Fibroblast of skin of right biceps (primary cell): ENCODE measurements at regions not wholly inside any gene's neighbourhood (a gene's known extent, or its start where the extent isn't known, plus 50 kb on each side); places are given as distances from the start of the nearest gene placed in this dataset.
"Not testable (repeated sequence)": the region's sequence is repeated elsewhere in the genome, so short reads cannot be mapped to it uniquely, and the experiment has no call there.

Experiments used
- DNase-seq: peaks from one replicate; pipeline ENCODE4 v3.0.0-alpha.2; 2013

DNA sequence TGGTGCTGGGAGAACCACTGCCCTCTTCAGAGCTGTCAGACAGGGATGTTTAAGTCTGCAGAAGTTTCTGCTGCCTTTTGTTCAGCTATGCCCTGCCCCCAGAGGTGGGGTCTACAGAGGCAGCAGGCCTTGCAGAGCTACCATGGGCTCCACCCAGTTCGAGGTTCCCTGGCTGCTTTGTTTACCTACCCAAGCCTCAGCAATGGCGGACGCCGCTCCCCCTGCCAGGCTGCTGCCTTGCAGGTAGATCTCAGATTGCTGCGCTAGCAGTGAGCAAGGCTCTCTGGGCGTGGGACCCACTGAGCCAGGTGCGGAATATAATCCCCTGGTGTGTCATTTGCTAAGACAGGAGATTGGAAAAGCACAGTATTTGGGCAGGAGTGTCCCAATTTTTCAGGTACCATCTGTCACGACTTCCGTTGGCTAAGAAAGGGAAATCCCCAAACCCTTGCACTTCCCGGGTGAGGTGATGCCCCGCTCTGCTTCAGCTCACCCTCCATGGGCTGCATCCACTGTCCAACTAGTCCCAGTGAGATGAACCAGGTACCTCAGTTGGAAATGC, 1415.5 kb downstream of the GRIK2 start:
- not testable (repeated sequence) for DNase-seq

DNA sequence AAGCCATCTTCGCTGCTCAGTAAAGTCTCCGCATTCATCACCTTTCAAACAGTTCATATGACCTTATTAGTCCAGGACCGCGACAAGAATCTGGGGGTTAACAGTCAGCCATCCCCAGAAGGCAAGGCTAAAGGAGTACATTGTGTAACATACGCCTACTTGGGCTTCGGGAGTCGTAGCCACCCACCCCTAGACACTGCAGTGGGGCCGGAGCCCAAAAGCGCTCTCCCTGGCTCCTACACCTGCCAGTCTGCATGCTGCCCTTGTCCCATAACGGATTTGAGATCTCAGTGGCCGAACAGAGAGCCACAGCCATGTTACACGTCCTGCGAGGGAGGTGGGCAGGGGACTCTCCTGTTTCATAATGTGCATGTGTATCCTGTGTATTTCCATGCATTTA, 1405.5 kb downstream of the GRIK2 start:
- DNase-seq = no peak

DNA sequence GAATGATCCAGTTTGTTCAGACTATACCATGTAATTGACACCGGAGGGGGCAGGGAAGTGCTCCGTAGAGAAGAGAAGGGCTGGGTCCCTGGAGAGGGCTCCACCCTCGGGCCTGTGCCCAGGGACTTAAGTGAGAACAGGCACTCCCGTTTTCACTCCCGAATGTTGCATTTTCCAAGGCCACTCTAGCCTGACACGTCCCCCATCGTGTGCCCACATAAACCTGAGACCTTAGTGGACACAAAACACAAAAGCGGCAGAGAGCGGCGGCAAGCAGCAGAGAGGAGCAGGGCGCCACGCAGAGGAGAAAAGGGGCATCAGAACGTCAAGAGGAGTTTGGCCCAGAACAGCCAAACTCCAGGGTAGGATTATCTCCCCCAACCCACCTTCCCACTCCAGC, 1405.1 kb downstream of the GRIK2 start:
- DNase-seq = no peak

DNA sequence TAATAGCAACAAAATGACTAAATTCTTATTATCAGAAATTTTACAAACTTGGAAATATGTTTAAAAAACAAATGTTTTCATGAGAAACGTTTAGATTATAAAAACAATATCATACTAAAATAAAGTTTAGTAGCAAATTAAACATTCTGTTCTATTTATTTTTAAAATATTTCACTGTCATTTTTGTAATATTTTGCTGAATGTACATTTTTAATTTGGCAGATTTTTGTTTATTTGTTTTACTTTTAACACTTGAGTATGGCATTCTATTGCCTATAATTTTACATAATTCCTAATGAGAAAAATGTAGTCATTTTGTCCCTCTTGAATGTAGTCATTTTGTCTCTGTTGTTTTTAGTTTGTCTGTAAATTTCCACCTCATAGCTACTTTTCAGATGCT, 1400.2 kb downstream of the GRIK2 start:
- no peak for DNase-seq

DNA sequence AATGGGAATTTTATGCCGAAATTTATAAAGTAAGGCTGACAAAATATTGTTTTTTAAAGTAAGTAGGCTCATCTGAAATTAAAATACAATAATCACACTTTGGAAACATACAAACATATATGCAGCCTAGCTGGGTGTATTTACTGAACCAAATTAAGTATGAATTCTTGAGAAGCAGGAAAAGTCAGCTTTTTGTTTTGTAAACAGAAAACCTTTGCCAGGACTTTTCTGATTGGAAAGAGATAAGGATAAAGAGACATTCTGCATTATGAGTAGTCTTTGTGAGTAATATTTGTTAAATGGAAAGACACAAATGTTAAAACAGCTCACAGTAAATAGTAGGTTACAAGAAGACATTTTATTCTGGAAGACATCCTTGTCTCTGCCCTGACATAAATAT, 1380.8 kb downstream of the GRIK2 start:
- no peak for DNase-seq

DNA sequence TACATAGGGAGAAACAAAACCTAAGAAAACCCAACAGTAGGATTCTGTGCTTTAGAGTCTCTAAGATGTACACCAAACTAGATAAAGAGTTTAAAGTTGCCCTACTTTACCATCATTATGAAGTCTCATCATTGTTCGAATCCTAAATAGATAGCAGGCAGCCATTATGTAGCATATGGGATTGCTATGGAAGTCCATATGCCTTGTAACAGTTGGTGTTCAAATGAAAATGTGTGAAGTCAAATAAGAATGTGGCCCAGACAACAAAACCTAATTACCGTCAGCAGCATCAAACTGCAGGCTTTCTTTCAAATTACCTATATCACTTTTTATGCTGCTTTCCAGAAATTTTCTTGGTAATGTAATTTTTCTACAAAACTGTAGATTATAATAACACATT, 1380.1 kb downstream of the GRIK2 start:
- DNase-seq = no peak

DNA sequence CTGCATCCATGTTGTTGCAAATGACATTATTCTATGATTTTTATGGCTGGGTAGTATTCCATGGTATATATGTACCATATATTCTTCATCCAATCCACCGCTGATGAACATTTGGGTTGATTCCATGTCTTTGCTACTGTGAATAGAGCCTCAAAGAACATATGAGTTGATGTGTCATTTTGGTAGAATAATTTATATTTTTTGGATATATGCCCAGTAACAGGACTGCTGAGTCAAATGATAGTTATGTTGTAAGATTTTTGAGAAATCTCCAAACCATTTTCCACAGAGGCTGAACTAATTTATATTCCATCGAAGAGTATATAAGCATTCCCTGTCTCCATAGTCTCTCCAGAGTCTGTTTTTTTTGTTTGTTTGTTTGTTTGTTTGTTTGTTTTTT, 1373.5 kb downstream of the GRIK2 start:
- peak; percentile 65 for DNase-seq

DNA sequence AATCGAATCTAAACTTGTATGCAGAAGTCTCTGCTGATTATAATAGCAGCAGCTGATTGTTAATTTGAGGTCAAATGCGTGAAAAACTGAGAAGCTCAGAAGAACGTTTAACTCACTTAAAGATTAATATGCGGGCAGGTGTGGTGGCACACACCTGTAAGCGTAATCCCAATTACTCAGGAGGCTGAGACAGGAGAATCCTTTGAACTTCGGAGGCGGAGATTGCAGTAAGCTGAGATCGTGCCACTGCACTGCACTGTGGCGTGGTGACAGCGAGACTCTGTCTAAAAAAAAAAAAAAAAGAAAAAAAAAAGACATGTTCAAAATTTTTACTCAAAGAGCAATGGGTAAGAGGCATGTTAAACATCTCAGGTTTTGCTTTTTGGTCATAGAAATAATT, 1370.8 kb downstream of the GRIK2 start:
- no peak for DNase-seq

DNA sequence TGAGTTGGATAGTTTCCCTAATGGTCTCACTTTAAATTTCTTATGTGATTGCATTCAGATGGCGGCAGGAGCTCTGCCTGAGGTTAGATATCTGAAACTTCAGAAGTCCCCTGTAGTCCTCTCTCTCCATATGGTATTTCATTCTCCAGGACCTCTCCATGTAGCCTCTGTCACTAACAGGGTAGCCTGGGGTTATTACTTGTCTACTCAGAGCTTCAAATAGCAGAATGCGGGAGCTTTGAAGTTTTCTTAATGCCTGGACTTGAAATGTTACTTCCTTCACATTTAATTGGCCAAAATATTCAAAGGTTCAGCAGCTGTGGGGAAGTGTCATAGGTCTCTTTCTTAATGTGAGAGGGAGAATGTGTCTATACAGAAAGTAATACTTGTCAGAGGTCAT, 1370.4 kb downstream of the GRIK2 start:
- DNase-seq = no peak

DNA sequence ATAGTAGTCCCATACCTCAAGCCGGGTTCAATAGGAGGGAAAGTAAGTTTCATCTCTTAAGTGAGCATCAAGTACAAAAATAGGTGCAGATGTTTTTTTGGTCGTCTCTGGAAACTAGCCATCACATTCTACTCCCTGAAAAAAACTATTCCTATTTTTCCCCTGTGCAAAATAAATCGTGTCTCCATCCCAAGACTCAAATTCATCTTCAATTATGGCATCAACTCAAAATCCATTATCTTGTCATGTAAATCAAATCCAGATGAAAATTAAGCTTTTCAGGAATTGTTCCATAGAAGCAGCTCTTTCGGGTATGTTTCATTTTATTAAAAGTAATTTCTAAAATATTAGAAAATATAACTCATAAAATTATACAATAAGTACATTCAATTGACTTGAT, 1368.4 kb downstream of the GRIK2 start:
- no peak for DNase-seq

DNA sequence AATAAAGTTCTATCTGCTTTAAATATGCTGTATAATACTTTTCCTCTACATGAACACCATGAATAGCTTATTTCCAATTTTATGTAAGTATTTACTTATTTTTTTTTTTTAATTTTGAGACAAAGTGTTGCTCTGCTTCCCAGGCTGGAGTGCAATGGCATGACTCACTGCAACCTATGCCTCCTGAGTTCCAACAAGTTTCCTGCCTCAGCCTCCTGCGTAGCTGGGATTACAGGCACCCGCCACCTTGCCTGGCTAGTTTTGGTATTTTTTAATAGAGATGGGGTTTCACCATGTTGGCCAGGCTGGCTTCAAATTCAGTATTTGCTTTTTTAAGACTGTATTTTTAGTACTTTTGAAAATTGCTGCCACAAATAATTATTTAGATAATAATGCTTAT, 1365.9 kb downstream of the GRIK2 start:
- no peak for DNase-seq

DNA sequence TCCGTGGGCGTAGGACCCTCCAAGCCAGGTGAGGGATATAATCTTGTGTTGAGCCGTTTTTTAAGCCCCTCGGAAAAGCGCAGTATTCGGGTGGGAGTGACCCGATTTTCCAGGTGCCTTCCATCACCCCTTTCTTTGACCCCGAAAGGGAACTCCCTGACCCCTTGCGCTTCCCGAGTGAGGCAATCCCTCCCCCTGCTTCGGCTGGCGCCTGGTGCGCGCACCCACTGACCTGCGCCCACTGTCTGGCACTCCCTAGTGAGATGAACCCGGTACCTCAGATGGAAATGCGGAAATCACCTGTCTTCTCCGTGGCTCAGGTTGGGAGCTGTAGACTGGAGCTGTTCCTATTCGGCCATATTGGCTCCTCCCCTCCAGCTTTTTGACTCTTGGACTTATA, 1365.0 kb downstream of the GRIK2 start:
- not testable (repeated sequence) for DNase-seq

DNA sequence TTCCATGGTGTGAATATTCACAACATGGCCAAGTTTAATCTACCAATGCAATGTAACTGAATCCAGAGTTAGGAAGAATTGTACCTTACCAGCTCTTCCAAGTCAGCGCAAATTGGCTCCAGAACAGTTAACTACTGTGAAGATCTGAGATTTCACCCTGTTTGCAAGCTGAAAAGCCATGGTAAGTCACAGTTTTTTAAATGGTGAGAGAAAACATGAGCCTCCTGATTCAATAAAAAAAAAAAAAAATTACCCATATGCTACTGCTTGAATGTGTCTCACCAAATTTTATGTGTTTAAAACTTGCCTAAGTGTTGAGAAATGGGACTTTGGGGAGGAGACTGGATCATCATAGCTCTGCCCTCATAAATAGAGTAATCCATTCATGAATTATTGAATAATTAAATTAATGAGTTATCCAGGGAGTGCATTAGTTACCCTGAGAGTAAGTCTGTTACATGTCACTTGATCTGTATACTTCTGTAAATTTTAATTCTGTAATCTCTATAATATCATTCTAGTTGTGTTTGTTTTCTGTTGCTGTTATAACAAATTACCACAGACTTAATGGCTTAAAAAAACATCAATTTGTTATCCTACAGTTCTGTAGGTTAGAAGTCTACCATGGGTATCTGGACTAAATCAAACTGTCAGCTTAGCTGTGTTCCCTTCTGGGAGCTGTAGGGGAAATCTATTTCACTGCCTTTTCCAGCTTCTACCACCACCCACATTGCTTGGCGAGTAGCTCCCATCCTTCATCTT, 1355.9 kb downstream of the GRIK2 start:
- DNase-seq = no peak

DNA sequence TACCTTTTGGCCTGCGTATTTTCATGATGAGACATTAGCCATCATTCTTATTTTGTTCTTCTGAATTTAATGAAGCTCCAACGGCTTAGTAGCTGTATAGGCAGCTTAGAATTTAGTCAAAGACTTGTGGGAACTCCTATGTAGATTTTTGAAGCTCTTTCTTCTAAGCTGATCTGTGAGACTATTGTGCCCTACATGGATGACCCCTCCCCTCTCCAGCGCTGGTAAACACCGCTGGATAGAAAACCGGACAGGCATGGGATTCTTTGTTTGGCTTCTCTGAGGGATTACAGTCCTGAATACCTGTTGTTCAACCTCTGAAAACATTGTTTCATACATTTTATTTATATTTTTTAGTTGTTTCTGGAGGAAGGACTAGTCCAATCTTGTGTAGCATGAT, 1353.4 kb downstream of the GRIK2 start:
- no peak for DNase-seq

DNA sequence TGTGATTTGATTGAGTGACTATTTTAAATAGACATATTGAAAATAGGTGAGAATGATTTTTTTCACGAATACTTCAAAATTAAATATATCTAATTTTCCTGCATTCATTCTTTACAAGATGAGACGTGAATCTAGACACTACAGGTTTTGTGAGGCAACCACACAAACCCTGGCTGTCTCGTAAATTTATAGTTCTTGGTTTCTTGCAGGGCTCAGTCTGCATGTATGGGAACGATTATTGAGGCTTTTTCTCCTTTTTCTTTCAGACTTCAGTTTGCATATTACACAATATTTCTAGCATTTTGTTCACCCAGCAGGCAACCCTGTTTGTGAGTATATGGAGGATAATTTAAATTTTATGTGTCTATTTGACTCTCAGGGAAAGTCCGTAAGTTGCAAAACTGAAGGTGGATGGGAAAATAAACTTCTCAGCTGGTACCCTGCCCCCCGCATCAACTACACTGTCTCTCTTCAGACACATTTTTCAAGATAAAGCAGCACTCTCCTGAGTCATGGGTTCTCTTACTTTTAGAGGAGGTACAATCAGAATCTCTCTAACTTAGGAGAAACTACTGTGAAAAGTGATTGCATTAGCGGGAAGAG, 1349.3 kb downstream of the GRIK2 start:
- DNase-seq = peak; percentile 10

DNA sequence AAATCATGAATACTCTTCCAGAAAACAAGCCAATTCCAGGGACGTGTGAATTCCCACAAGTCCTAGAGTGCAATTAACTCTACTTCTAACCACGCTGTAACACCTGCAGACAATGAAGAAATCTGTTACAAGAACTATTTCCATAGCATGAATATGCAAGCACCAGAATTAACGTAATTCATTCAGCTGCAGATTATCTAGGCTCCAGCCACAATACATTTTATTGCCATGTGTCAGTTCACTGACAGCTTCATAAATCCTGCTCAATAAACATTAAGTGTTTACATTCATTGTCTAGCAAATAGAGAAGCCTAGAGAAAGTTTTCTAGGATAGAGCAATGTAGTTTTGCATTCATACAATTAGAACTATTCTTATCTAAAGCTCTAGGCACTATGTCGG, 1348.5 kb downstream of the GRIK2 start:
- DNase-seq = peak; percentile 18

DNA sequence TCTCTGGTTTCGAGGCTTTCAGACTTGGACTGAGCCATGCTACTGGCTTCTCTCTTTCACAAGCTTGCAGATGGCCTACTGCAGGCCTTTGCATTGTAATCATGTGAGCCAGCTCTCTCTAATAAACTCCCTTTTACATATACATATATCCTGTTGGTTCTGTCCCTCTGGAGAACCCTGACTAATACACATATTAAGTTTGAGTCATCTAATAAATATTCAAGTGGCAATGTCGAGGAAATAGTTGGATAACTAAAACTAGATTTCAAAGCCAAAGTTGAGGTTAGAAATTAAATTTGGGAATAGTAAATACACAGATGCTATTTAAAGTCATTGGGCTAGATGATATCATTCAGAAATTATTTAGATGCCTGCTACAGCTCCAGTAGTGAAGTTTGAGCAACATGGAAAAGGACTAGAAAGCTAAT, 1343.4 kb downstream of the GRIK2 start:
- DNase-seq = peak; percentile 95

DNA sequence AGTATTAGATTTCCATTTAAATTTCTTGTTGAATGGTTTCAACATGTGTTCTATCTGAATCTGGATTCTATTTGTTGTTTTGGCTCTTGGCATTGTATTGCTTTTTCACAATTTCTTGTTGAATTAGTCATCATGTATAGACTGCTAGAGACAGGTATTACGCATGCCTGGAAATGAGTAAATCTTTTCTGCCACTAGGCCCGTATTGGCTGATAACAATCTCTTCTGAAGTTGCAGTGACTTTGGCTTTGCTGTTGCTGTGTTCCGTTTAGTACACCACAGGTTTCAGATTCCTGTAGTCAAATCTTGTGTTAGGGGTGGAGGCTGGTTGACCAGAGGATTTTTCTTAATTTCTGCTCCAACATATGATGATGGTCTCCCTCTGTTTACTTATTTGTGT, 1339.4 kb downstream of the GRIK2 start:
- DNase-seq = peak; percentile 56

DNA sequence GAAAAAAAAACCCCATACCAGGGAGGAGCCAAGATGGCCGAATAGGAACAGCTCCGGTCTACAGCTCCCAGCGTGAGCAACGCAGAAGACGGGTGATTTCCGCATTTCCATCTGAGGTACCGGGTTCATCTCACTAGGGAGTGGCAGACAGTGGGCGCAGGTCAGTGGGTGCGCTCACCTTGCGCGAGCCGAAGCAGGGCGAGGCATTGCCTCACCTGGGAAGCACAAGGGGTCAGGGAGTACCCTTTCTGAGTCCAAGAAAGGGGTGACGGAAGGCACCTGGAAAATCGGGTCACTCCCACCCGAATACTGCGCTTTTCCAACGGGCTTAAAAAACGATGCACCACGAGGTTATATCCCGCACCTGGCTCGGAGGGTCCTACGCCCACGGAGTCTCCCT, 1328.6 kb downstream of the GRIK2 start:
- DNase-seq = not testable (repeated sequence)

DNA sequence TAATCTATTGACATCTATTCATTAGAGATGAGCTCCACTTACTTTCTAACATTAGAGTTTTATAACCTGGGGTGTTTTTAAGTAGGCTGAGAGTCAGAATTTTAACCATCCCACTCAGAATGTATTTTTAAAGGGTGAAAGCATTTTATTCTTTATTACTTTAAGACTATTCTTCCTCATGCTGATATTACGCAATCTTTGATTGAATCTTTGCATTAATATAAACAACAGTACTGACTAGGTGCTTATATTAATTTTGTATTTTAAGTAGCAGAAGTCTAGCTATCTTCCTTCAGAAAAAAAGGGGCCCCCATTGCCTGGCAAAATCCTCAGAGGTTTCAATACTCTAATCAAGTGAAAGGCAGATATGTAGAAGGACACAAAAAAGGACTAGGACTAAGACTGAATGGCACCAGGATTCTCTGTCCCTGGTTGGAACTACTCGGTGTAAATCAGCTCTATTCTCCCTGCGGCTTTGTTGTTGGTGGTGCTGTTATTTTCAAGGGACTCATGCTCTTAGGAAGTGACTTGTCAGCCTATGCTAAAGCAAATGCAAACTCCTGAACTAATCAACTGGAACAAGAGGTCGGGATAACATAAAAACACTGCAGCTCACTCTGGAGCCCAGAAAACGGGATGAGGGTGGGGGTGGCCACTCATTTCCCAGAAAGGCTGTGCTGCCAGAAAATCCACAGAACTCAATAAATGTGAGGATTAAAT, 1324.4 kb downstream of the GRIK2 start:
- DNase-seq = no peak

DNA sequence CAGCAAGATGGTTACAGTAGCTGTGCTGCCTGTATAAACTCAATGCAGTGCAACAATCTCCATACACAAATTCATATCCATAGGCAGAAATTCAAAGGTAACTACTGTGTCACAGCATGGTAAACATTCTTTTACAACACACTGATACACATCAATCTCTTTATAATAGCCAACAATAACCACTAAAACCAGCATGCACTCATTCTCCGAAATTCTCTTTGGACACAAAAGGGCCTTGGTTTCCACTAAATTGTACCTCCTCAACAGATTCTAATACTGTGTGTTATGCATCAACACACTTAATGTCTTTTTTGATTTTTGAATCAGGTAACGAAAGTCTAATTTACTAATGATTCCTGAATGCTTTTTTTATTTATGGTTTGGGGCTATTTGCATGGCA, 1323.7 kb downstream of the GRIK2 start:
- no peak for DNase-seq

DNA sequence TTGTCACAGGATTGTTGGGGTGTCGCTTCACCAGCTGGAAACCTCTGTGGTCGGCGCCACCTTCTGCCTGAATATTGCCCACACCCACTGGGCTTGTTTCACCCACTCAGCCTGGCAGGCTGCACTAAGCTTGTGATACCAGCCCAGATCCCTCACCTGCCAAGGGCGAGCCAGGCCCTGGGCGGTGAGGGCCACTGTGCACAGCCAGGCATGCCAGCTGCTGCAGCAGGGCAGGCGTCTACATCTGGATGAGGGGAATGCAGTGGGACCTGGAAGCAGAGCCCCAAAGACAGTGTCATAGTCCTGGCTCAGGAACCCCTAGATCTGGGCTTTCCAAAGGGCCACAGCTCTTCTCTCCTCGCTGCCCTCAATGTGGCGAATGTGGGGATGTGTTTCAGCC, 1307.5 kb downstream of the GRIK2 start:
- no peak for DNase-seq

DNA sequence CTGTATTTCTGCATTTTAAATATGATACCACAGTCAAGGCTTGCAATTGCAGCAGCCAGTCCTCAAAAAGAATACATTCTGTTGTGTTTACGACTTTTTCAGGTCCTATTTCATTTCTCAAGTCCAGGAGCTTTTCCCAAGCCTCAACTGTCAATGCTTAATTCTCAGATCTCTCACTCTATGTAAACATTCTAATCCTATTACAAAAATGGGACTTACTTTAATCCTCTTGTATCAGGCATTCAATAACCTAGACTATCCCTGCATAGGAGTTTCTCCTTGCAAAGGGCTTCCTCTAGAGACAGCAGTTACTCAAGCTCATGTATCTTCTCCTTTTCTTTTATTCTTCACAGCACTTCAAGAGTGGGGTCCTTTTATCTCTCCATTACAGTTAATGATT, 1293.0 kb downstream of the GRIK2 start:
- no peak for DNase-seq

DNA sequence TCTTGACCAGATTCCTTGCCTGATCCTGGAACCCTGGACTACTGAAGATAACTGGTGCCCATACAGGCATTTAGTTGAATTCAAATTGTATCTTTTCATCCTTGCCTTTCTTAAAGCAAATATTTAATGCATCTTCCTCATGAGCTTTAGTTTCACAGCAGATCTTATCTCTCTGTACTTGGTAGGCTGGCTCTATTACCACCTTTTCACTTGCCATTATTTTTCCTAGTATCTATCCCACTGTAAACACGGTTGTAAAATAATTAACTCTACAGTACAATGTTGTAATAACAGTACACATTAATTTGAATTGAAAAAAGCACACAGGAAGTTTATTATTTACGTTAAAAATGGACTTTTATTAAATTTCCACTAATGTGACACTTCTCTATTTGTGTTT, 1286.9 kb downstream of the GRIK2 start:
- DNase-seq = no peak
